ENCODE measurements at regions not wholly inside any gene's neighbourhood (a gene's known extent, or its start where the extent isn't known, plus 50 kb on each side); places are given as distances from the start of the nearest gene placed in this dataset.

DNA sequence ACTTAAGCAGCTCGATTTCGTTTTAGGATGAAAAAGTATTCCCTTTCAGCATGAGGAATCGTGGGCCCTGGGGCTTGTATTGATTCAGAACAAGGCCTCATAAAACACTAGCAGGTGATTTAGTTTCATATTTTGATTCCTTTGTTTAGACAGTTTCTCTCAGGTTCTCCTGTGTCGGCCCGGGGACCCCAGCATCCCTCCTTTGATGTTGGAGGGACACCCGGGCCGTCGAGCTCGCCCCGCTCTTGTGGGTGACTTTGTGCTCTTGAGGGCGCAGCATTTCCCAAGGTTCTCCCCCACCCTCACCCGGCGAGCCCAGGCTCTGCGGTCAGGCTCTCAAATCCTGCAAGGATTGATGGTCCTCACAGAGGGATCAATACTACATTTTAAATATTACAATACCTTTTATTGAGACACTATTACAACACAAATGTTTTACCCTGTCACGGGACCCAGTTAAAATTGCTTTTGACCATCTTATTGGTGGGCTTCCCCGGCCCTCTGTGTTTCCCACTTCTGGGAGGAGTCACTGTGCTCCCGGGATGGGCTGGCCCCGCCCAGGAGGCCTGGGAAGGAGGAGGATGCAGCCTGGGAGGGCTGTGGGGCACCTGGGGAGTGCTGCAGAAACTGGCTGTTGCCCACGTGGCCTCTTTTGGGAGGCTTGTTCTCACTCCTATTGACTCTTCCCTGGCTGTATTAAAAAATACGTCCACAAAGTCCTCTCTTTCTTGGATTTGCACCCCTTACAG is 222.6 kb downstream of the INSIG2 start:
- Mint-ChIP-seq H3K36me3 (no peaks in the 10 kb centered on the region), H3K9me3 (no peaks in the 10 kb centered on the region), H3K4me3 (peak overlapping the region; percentile 85), H3K27me3 (peaks cover 16% of the 10 kb centered on the region), H3K27ac (peak overlapping the region; percentile 85), H3K4me1 (peaks cover 5% of the 10 kb centered on the region)
- ATAC-seq (ENCODE audit: low read depth) (peak; percentile 11), DNase-seq (peak; percentile 41)
- POLR2A ChIA-PET = no interaction called here

DNA sequence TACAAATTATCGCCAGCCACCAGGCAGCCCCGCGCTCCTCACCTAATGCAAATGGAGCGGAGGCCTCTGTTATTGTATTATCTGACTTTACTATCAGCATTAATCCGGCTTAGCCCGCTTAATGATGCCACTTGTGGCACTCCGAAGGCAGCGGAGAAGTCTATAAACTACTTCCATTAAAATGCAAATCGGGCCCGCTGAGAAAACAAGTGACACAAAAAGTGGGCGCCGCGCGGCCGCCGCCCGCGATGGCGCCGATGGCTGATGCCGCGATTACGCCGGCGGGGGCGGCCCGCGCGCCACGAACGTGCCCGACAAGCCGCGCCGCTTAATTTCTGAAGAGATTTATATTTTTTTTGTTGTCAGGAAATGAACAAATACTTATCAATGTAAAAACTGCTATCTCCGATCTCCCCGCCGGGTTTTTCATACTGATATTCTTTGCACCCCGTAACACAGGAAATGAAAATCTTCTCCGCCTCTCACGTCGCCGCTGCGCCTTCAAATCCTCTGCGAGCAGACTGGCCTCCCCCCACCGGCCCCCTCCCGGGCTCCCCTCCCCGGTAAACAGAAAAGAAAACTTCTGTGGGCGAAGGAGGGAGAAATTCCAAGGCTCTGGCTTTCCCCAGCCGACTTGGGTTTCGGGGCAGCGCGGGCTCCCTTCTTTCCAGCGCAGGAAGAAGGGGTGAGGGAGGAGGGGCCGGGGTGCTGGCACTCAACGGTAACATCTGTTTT is 221.8 kb downstream of the INSIG2 start:
- Mint-ChIP-seq H3K4me3 (peak overlapping the region; percentile 85), H3K9me3 (no peaks in the 10 kb centered on the region), H3K27me3 (peaks cover 16% of the 10 kb centered on the region), H3K36me3 (no peaks in the 10 kb centered on the region), H3K4me1 (peaks cover 5% of the 10 kb centered on the region), H3K27ac (peak overlapping the region; percentile 85)
- DNase-seq (peak; percentile 78), ATAC-seq (ENCODE audit: low read depth) (peak; percentile 78)
- POLR2A ChIA-PET = no interaction called here

DNA sequence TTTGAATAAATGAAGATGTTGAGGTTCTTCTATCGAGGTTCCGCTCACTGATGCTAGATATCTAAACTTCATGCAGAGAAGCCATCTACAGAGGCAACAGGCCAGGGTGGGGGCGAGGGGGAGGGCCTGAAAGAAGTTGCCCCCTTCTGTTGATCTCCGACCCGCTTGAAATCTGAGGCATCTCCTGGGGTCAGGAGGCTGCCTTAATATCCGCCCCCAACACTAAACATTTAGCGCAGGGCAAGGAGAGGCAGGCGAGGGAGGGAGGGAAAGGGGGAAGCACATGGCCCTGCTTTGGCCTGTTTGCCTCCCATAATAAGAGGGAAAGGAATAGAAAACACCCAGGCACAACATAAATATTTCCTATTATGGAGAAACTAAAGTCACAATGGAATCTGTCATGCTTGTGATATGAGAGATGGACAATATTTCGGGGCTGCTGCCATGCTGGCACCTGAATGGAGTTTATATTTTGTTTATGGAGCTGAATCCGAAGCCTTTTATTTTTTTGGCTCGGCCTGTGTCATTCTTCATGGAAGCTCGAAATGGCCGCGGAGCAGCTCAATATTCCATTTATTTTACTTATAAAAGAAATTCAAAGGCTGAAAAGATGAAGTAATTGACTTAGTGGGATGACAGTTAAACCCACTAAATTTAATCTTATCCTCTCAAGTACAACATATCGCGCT is 221.1 kb downstream of the INSIG2 start:
- Mint-ChIP-seq H3K4me3 (peak overlapping the region; percentile 85), H3K4me1 (peaks cover 5% of the 10 kb centered on the region), H3K27me3 (peaks cover 16% of the 10 kb centered on the region), H3K9me3 (no peaks in the 10 kb centered on the region), H3K27ac (peak overlapping the region; percentile 85), H3K36me3 (no peaks in the 10 kb centered on the region)
- POLR2A ChIA-PET = no interaction called here
- no peak for DNase-seq
- ATAC-seq (ENCODE audit: low read depth) = no peak

DNA sequence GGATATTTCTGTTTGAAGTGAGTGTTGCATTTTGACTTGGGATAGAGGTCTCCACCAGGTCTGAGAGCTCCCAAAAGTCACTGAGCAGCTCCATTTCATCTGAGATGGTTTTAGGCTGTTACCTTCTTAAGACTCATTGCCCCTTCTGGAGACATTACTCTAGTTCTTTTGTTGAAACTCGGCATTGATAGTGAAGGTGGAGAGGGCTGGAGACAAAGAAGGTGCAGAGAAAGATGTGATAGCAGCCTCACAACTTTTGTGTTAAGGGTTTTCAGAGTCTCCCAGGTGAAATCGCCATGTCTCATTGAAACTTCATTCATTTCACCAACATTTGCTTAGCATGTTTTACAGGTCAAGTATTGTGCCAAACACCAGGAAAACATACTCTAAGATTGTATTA is 219.6 kb downstream of the INSIG2 start:
- DNase-seq (no peak), ATAC-seq (ENCODE audit: low read depth) (no peak)
- no peak overlapping the region for H3K4me3 Mint-ChIP-seq
- H3K4me1 Mint-ChIP-seq = peaks cover 5% of the 10 kb centered on the region
- POLR2A ChIA-PET = no interaction called here
- peaks cover 4% of the 10 kb centered on the region for H3K27me3 Mint-ChIP-seq
- H3K27ac Mint-ChIP-seq = no peak overlapping the region
- no peaks in the 10 kb centered on the region for H3K36me3 Mint-ChIP-seq
- no peaks in the 10 kb centered on the region for H3K9me3 Mint-ChIP-seq

DNA sequence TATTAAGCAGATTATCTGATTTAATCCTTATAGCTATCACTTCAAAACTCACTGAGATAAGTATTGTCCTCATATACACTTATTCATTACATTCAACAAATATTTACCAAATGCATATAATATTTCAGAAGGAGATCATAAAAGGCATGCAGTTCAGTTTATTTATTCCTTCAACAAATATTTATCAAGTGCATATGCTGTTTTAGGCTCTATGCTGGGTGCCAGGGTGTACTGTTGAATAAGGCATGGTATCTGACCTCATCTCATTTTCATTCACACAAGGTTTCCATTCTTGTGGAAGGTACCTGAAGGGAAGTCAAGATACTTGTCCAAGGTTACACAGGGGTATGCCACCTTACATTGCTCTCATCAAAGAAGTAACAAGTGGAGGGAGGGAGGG is 213.0 kb downstream of the INSIG2 start:
- no peak overlapping the region for H3K27ac Mint-ChIP-seq
- no peak for ATAC-seq (ENCODE audit: low read depth)
- H3K4me3 Mint-ChIP-seq = no peak overlapping the region
- POLR2A ChIA-PET = no interaction called here
- H3K36me3 Mint-ChIP-seq = no peaks in the 10 kb centered on the region
- DNase-seq = no peak
- no peaks in the 10 kb centered on the region for H3K9me3 Mint-ChIP-seq
- no peaks in the 10 kb centered on the region for H3K4me1 Mint-ChIP-seq
- H3K27me3 Mint-ChIP-seq = peaks cover 13% of the 10 kb centered on the region

DNA sequence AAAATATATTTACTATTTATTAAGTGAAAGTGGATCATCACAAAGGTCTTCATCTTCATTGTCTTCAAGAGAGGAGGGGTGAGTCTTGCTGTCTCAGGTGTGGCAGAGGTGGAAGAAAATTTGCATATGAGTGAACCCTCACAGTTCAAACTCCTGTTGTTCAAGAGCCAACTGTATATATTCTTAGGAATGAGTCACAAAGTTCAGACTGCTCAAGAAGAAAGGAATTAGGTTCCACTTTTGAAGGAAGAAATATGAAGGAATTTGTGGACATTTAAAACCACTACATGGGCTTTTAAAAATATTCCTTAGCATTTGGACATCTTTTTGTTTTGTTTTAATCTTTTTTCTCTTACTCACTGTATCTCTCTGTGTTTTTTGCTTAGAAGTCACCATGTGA is 212.6 kb downstream of the INSIG2 start:
- Mint-ChIP-seq H3K36me3 (no peaks in the 10 kb centered on the region), H3K9me3 (no peaks in the 10 kb centered on the region), H3K27ac (no peak overlapping the region), H3K4me3 (no peak overlapping the region), H3K4me1 (no peaks in the 10 kb centered on the region), H3K27me3 (peaks cover 14% of the 10 kb centered on the region)
- POLR2A ChIA-PET = no interaction called here
- no peak for DNase-seq
- ATAC-seq (ENCODE audit: low read depth) = no peak

DNA sequence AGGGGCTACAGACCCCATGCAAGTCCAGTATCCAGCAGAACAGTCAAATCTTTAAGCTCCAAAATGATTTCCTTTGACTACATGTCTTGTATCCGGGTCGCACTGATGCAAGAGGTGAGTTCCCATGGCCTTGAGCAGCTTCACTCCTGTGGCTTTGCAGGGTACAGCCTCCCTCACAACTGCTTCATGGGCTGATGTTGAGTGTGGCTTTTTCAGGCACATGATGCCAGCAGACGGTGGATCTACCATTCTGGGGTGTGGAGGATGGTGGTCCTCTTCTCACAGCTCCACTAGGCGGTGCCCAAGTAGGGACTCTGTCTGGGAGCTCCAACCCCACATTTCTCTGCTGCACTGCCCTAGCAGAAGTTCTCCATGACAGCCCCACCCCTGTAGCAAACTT is 208.4 kb downstream of the INSIG2 start:
- Mint-ChIP-seq H3K27ac (no peak overlapping the region), H3K36me3 (no peaks in the 10 kb centered on the region), H3K4me3 (no peak overlapping the region), H3K9me3 (no peaks in the 10 kb centered on the region), H3K27me3 (peaks cover 22% of the 10 kb centered on the region), H3K4me1 (no peaks in the 10 kb centered on the region)
- DNase-seq (no peak), ATAC-seq (ENCODE audit: low read depth) (no peak)
- POLR2A ChIA-PET = no interaction called here

DNA sequence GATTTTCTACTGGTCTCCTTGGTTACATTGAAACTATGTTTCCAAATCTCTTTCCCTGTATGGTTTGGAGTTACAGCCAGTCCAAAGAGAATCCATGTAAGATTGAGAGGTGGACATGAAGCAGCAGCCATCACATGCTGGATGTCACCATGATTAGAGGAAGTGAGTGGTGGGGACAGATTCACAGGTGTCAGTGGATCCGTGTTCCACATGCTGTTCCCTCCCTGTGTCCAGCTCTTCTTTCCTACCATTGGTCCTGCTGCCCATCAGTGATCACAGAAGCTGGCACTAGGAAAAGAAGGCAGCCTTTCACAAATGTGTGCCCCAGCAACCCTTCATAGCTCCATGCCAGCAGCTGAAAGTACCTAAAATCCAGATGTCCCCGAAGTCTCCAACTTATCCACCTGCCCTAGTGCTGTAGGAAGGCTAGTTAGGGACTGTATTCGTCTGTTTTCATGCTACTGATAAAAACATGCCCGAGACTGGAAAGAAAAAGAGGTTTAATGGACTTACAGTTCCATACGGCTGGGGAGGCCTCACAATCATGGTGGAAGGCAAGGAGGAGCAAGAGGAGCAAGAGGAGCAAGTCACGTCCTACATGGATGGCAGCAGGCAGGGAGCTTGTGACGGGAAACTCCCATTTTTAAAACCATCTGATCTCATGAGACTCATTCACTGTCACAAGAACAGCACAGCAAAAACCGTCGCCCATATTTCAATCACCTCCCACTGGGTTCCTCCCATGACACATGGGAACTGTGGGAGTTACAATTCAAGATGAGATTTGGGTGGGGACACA is 207.5 kb downstream of the INSIG2 start:
- H3K4me3 Mint-ChIP-seq = no peak overlapping the region
- no peaks in the 10 kb centered on the region for H3K4me1 Mint-ChIP-seq
- peaks cover 19% of the 10 kb centered on the region for H3K27me3 Mint-ChIP-seq
- no peaks in the 10 kb centered on the region for H3K9me3 Mint-ChIP-seq
- H3K27ac Mint-ChIP-seq = no peak overlapping the region
- H3K36me3 Mint-ChIP-seq = no peaks in the 10 kb centered on the region
- DNase-seq = no peak
- POLR2A ChIA-PET = no interaction called here
- no peak for ATAC-seq (ENCODE audit: low read depth)

DNA sequence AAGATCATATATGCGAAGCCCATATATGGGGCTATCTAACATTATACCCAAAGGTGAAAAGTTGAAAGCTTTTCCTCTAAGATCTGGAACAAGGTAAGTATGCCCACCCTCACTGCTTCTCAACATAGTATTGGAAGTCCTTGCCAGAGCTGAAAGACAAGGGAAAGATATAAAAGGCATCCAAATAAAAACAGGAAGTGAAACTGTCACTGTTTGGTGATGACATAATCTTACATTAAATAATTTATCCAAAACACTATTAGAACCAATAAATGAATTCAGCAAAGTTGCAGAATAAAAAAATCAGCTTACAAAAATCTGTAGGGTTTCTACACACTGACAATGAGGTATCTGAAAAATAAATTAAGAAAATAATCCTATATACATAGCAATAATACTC is 205.8 kb downstream of the INSIG2 start:
- H3K4me1 Mint-ChIP-seq = no peaks in the 10 kb centered on the region
- POLR2A ChIA-PET = no interaction called here
- ATAC-seq (ENCODE audit: low read depth) = no peak
- DNase-seq = no peak
- H3K4me3 Mint-ChIP-seq = no peak overlapping the region
- H3K27ac Mint-ChIP-seq = no peak overlapping the region
- no peaks in the 10 kb centered on the region for H3K36me3 Mint-ChIP-seq
- H3K27me3 Mint-ChIP-seq = peaks cover 19% of the 10 kb centered on the region
- no peaks in the 10 kb centered on the region for H3K9me3 Mint-ChIP-seq

DNA sequence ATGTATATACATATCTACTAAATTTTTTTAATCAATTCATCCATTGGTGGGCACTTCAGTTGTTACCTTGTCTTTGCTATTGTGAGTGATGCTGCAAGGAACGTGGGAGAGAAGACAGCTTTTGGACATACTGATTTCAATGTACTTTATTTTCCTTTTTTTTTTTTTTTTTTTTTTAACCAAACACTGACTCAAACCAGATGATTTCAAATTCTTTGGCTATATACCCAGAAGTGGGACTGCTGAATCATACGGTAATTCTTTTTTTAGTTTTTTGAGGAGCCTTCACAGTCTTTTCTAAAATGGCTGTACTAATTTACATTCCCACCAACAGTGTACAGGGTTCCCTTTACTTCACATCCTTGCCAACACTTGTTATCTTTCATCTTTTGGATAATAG is 204.7 kb downstream of the INSIG2 start:
- no peak overlapping the region for H3K4me3 Mint-ChIP-seq
- H3K4me1 Mint-ChIP-seq = no peaks in the 10 kb centered on the region
- DNase-seq (no peak), ATAC-seq (ENCODE audit: low read depth) (no peak)
- POLR2A ChIA-PET = no interaction called here
- H3K27ac Mint-ChIP-seq = no peak overlapping the region
- peaks cover 19% of the 10 kb centered on the region for H3K27me3 Mint-ChIP-seq
- H3K9me3 Mint-ChIP-seq = no peaks in the 10 kb centered on the region
- H3K36me3 Mint-ChIP-seq = no peaks in the 10 kb centered on the region

DNA sequence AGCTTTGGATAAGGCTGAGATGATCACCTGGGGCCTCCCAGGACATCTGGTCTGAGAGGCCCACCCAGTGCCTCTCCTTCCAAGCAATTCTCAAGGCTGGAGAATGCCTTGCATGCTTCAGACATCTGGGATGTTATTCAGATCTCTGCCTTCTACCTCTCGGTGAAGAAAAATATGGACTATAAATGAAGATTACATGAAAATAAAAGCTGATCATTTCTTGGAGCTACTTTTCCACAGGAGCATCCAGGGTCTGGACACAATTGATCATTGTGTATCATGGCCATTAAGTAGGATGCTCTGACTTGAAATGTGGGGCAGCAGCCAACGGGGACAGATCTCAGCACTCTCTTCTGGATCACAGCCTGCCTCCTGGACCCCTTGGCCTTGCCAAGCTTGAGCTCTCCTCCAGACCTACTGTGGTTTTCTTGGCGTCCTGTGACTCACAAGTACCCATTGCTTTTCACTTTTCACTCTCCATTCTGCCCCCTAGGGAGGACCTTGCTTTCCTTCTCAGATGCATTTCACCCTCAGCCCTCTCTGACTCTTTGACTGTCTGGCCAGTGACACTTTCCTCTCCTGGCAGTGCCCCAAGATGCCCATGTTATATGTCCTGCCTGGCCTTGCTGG is 203.1 kb downstream of the INSIG2 start:
- Mint-ChIP-seq H3K9me3 (no peaks in the 10 kb centered on the region), H3K27ac (no peak overlapping the region), H3K4me1 (no peaks in the 10 kb centered on the region), H3K27me3 (peaks cover 15% of the 10 kb centered on the region), H3K4me3 (no peak overlapping the region), H3K36me3 (no peaks in the 10 kb centered on the region)
- no peak for ATAC-seq (ENCODE audit: low read depth)
- POLR2A ChIA-PET = no interaction called here
- DNase-seq = no peak

DNA sequence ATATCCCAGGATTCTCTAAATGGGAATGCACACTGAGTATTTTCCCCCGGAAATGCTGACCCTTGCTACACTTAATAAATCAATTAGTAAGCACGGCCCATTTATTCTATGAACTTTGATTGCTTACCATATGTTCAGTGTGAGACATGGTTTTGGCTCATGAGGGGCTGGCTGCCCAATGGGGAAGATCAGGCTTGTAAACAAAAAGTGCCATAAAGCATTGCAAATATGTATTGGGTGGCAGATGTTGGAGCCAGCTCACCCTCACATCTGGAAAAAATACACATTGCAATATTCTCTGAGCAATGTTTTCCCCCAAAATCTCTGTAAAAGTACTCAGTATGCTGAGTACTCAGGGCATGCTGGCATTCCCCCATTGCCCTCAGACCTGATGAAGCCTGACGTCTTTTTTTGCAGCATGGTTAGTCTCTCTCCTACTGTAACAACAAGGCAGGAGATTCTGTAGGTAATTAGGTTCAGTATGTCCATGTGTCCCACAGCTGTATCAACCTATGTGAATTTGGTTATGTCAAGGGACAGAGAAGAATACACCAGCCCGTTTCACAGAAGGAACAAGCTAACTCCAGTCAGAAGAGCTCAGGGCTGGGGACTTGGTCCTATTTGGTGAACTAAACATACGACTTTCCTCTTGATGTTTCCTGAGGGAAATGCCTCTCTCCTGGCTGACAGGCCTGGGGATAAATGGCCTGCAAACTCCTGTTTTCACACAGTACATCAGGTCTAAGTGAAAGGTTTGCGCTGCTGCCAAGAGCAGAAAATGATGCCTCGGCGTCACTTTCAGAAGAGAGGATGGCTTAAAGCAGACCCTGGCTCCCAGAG is 202.4 kb downstream of the INSIG2 start:
- DNase-seq = no peak
- Mint-ChIP-seq H3K27ac (no peak overlapping the region), H3K36me3 (no peaks in the 10 kb centered on the region), H3K4me3 (no peak overlapping the region), H3K4me1 (no peaks in the 10 kb centered on the region), H3K9me3 (no peaks in the 10 kb centered on the region), H3K27me3 (peaks cover 10% of the 10 kb centered on the region)
- POLR2A ChIA-PET = no interaction called here
- ATAC-seq (ENCODE audit: low read depth) = no peak

All from activated naive CD8-positive, alpha-beta T cell treated with anti-CD3 and anti-CD28 coated beads, Interleukin-2, amount 10 ng/mL, durations not matched to agents 7 days and 5 days (primary cell).